GM18498 (cell line): ENCODE measurements at regions not wholly inside any gene's neighbourhood (a gene's known extent, or its start where the extent isn't known, plus 50 kb on each side); places are given as distances from the start of the nearest gene placed in this dataset.

Experiments
- ATAC-seq: cut with Tn5 transposase; IDR thresholded peaks from one replicate; pipeline ENCODE4 v1.9.1; 2021; ENCODE audit warnings: mild to moderate bottlenecking, moderate library complexity; ENCODE audit not compliant: unreplicated experiment

- ATAC-seq, result no peak
Measured at GRCh38 chr9:118283488-118283887, 579.3 kb downstream of the TLR4 start.

DNA sequence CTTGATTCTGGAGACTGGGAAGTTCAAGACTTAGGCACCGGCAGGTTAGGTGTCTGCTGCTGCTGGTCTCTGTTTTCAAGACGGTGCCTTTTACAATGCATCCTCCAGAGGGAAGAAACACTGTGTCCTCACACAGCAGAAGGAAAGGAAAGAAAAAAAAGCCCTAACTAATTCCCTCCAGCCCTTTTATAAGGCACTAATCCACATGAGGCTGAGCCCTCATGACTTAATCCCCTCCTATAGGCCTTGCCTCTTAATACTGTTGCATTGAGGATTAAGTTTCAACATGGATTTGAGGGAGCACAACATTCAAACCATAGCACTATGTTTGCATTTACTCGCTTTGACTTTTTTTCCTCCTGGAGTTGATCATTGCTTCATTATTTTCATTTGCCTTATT lies 585.9 kb downstream of the TLR4 start:
- ATAC-seq, result no peak

- no peak for ATAC-seq
Measured at GRCh38 chr9:118295413-118295812, 591.2 kb downstream of the TLR4 start.

GRCh38 chr9:118302721-118303120 lies 598.5 kb downstream of the TLR4 start:
- ATAC-seq, result no peak

GRCh38 chr9:118303216-118303615 lies 599.0 kb downstream of the TLR4 start:
- ATAC-seq, result no peak

- no peak for ATAC-seq
Measured at GRCh38 chr9:118305331-118305730, 601.1 kb downstream of the TLR4 start.

- ATAC-seq, result no peak
Measured at GRCh38 chr9:118306801-118307200, 602.6 kb downstream of the TLR4 start.

GRCh38 chr9:118313965-118314364 lies 609.8 kb downstream of the TLR4 start:
- no peak for ATAC-seq

- ATAC-seq, result no peak
Measured at GRCh38 chr9:118316831-118317343, 612.7 kb downstream of the TLR4 start.

- ATAC-seq, result no peak
Measured at GRCh38 chr9:118318770-118319431, 614.7 kb downstream of the TLR4 start.

- ATAC-seq, result no peak
Measured at GRCh38 chr9:118321788-118322187, 617.6 kb downstream of the TLR4 start.

DNA sequence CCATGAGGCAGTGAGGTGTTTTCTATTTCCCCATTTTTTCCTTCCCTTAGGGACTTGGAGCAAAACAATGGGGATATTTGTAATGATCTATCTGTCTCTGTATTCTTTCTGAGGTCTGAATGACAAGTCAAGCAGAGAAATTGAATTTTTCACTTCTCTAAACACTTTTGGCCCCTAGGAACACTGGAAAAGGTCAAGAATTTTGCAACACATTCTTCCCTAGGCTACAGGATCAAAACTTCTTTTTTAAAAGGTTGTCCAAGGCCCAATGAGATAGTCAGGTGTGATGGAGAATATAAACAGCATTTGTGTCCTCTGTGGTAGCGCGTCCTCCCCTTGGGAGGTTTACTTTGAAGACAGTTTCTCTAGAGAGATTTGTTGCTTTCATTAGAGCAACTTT lies 620.5 kb downstream of the TLR4 start:
- no peak for ATAC-seq

GRCh38 chr9:118325757-118326156 lies 621.6 kb downstream of the TLR4 start:
- no peak for ATAC-seq

GRCh38 chr9:118326326-118326725 lies 622.1 kb downstream of the TLR4 start:
- no peak for ATAC-seq

DNA sequence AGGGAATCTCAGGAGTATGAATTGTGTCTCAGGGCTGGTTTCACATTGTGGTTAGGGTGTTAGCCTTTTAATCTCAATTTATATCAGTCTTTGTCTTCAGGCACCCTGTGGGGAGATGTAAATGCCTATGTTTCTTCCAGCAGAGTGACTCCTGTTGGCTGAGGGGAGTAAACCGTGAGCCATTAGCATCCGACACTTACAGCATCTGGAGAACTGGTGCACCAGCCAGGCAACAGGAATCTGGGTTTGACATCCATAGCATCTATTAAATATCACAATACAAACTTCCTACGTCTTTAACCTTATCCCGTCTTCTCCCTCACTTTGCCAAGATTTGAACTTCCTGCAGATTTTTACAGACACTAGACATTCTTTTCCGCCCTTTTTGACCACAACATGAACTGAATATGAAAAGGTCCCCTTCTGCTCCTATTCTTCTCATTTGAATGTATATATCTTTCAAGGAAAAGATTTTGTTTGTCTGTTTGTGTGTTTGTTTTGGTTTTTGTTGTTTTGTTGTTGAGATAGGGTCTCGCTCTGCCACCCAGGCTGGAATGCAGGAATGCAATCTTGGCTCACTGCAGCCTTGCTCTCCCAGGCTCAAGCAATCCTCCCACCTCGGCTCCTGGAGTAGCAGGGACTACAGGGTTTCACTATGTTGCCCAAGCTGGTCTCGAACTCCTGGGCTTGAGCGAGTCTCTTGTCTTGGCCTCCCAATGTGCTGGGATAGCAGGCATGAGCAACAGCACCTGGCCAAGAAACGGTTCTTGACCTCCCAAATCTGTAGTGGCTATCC lies 626.2 kb downstream of the TLR4 start:
- no peak for ATAC-seq

DNA sequence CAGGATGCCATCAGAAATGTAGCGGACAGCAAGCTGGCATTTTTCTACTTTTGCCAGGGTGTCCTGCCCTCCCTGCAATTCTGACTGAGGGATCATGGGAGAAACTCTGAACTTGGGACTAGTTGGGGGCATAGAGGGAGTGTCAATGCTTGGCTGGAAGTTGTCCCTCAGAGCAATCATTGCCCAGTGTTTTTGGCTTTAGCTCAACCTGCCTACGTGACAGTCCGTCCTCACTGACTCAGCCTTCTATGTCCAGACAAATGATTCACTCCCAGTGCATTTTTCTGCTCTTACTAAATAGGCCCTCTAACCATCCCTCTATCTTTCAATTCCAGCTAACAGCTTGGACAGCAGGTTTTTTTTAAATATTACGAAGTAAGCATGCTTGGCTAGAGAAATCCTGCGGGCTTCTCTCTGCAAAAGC lies 627.4 kb downstream of the TLR4 start:
- ATAC-seq, result no peak

DNA sequence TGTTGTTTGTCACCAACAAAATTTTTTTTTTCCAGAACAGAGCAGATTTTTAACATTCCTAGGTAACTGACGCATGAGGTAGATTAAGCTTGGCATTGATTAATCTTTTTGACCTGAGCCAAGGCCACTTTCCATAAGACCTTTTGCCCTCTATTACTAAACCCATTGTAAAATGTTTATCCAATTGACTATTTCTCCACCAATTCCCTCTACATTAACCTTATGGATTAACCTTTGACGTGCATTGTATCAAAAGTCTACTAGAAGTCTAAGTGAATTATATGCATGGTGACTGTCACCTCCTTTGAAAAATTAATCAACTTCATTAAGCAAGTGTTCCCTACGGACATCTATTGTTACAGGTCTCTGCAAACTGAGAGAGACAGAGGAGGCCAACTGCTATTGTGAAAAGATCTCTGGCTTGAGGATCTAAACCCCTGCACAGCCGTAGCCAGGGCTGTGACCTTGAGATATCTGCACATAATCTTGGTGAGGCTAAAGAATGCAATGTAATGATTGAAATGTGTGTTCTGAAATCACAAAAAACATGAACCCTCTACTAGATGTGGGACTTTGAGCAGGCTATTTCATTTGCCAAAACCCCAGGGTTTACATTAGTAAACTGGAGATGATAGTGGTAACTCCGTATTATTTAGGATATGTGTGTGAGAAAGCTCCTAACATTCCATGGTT lies 632.2 kb downstream of the TLR4 start:
- ATAC-seq, result no peak

DNA sequence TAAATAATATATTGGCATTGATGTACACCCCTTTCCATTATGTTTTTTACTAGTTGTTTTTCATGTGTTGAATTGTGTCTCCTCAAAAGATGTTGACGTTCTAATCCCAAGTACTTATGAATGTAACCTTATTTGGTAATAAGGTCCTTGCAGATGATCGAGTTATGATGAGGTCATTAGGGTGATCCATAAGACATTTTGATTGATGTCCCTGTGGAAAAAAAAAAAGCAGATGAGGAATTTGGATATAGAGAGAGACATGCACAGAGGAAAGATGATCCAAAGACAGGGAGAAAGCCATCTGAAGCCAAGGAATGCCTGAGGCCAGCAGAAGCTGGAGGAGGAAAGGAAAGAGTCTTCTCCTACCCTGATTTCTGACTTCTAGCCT lies 632.7 kb downstream of the TLR4 start:
- no peak for ATAC-seq

GRCh38 chr9:118360036-118360435 lies 655.8 kb downstream of the TLR4 start:
- no peak for ATAC-seq

DNA sequence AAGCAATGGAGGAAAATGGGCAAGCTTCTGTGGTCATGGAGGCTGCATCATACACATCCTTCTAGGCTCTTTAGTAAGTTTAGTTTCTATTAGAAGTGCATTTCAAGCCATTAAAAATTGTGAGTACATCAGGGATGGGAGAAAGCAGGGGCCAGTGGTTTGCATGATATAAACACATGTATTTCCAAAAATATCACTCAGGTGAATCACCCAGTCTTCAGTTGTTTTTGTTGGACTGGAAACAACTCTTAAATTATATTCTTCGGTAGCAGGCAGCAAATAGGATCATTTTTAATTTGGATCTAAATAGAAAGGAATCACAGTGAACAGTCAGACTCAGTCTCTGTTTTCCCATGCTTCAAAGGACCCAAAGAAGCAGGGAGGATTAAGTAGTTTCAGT lies 657.9 kb downstream of the TLR4 start:
- no peak for ATAC-seq

DNA sequence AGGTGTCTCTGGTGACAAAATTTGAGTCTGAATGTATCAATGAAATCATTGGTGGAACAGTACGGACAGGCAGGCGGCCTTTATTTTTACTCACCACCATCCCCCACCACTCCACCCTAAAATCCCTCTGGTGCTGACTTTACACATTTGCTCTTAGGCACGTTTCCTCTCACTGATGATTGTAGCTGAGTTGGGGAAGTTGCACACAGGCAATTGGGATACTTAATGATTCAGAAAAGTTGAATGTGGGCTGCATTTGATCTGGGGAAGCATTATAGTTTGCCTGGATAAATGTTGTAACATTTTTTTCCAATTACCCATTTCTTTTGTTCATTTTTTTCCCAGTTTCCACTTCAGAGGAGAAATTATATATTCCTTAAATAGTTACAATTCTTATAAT lies 658.4 kb downstream of the TLR4 start:
- ATAC-seq, result no peak
